SK-N-MC (cell line): ENCODE measurements at regions not wholly inside any gene's neighbourhood (a gene's known extent, or its start where the extent isn't known, plus 50 kb on each side); places are given as distances from the start of the nearest gene placed in this dataset.

Experiments
- EZH2 ChIP-seq: fragments of 200-600 bp; sonication (generic); IDR thresholded peaks from one replicate; pipeline ENCODE4 v1.6.1; 2017; ENCODE audit warnings: antibody characterized with exemption
- POLR2AphosphoS5 ChIP-seq: IDR thresholded peaks from 2 replicates; pipeline ENCODE4 v1.6.1; 2012; ENCODE audit warnings: mild to moderate bottlenecking, low read depth, low read length, borderline replicate concordance

GRCh38 chr3:105137911-105138310, 228.8 kb upstream of the ALCAM start:
- TF ChIP-seq EZH2 (no peak), POLR2AphosphoS5 (no peak)
